ENCODE measurements at regions not wholly inside any gene's neighbourhood (a gene's known extent, or its start where the extent isn't known, plus 50 kb on each side); places are given as distances from the start of the nearest gene placed in this dataset.

DNA sequence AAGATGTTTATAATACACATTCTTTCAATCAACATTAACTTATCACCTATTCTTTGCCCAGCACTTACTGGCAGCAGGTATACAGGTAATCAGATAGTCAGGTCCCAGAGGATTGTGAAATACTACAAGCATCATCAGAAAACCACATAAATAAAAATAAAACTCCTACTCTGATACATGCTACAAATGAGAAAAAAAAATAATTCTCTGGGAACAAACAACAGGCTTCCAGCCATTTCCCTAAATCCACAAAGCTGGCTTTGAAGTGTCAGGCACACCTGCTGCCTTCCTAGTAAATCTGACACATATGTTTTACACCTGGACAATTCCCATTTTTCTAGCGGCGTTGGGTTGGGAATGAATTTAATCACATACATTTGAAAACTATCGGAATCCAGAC is 384.5 kb upstream of the CDH4 start:
- no peak for DNase-seq (ENCODE audit: extremely low read depth, low read depth)

DNA sequence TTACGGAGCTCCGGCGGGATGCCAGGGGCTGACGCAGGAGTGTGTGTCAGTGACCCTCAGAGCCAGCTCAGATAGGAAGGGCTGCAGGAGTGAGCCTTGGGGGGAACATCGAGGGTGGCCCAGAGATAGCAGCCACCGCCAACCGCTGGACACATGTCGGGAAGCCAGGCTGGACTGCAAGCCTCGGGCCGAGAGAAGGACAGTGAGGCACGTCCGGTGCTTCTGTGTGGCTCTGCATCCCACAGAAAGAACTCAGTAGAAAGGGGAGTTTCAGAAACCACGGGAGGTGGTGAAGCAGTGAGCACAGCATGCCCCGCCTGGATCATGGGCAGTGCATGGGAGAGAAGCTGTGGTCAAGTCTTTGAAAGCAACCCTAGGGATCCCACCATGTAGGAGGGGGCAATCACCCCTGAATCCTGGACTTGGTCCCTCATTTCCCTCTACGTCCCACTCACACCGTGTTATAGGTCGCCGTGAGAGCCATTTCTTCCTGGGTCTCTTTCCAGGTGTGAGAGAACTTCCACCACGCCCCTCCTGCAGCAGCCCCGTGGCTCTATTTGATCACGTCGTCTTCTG is 383.7 kb upstream of the CDH4 start:
- no peak for DNase-seq (ENCODE audit: extremely low read depth, low read depth)

DNA sequence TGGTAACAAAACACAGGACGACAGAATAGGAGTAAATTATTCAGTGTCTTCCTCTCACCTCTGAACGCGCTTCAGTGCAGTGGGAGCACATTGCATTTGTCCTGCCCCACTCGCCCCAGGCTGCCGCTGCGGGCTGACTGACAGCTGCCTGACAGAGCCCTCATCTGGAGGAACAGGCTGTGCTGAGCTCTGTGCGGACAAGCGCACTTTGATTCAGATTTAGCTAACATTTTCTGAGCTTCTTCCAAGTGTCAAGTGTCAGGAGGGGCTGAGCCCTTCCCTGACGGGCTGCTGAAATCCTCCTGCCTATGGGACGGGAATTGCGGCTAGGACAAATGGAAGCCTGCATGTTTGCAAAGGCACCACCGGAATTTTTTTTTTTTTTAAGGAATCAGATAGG is 383.0 kb upstream of the CDH4 start:
- no peak for DNase-seq (ENCODE audit: extremely low read depth, low read depth)

DNA sequence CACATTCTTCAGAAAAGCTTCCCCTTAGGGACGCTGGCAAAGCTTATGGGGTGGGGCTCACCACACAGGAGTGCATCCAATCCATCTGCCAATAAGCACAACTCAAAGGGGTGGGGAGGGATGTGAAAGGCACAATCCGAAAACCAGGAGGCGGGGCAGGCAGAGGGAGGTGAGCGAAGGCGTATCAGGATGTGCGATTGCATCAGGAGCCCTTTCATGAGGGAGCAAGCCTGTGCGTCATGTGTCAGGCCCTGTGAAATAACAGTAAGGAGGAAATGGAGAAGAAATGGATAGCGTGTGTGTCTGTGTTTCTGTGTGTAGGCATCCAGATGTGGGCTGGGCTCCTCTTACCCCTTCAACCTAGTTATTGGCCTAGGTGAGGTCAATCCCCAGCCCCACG is 382.4 kb upstream of the CDH4 start:
- no peak for DNase-seq (ENCODE audit: extremely low read depth, low read depth)

DNA sequence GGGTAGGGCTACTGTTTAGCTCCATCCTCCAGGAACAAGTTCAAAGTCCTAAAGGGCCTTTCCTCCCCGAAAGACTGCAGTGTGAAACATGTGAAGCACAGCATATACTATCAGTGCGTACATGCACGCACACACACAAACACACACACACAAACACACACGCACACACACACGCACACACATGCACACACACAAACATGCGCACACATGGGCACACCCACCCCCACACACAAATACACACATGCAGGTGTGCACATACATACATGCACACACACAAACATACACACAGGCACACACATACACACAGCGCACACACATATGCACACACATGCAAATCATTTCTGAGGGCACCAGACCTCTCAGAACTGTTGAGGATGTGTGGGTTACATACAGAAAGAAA is 382.0 kb upstream of the CDH4 start:
- no peak for DNase-seq (ENCODE audit: extremely low read depth, low read depth)

DNA sequence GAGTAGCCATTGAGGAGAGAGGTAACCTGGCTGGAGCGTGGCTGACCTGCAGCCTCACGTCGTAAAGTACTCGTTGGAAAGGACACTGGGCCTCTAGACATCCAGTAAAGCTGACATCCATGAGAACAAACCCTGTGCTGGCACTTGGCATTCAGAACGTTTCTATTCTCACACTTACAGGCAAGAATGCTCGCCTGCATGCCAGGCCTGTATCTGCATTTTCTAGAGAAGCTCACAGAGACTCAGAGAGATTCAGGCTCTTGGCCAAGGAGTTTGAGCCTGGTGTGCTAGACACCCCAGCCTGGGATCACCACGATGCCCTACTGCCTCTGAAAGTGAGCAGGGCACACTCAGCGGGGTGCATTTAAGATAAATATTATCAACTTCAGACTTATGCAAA is 379.8 kb upstream of the CDH4 start:
- no peak for DNase-seq (ENCODE audit: extremely low read depth, low read depth)

DNA sequence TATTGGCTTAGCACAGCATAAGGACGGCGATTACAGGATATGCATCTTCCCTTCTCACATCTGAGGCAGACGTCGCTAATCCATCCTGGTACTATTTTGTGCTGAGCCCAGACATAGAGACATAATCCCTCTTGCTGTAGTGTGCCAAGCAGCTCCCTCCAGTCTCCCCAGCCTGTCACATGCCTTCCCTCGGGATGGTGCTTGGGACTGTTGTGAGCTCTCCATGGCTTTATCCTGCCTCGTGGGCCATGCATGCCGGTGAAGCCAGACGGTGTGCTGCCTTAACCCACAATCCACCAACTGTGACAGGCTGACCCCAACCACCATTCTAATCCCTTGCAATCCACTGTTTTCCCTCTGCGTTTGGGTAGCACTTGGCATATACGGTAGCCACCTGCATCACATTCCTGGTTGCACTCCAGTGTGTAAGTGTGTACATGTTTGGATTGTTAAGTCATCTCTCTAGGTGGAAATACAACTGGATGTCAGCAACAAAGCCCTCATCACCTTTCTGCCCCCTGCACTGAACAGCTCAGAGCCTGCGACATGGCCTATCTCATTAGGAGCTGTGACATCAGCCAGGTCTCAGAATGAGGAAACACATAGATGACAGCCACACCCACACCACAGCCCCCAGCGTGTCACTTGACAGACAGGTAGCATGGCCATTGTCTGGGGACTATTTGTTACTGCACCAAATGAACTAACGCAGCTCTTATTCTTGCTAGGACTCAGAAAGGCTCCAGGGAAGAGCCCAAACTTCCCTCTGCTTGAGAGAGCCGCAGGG is 374.8 kb upstream of the CDH4 start:
- no peak for DNase-seq (ENCODE audit: extremely low read depth, low read depth)

DNA sequence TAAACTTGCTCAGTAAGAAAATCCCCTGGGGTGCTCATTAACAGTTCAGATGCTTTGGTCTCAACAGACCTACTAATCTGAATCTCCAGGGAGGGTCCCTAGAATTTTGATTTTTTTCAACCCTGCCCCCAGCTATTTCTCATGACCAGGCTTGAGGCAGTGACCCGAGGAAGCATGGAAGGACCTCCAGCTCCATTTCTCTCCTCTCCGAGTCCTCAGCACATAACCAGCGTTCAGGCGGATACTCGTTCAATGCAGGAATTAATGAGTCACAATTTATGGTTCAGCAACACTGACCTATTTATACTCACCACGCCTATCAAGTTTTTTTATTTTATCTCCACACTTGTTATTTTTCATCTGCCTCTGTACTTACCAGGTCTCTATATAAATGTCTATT is 369.2 kb upstream of the CDH4 start:
- no peak for DNase-seq (ENCODE audit: extremely low read depth, low read depth)

DNA sequence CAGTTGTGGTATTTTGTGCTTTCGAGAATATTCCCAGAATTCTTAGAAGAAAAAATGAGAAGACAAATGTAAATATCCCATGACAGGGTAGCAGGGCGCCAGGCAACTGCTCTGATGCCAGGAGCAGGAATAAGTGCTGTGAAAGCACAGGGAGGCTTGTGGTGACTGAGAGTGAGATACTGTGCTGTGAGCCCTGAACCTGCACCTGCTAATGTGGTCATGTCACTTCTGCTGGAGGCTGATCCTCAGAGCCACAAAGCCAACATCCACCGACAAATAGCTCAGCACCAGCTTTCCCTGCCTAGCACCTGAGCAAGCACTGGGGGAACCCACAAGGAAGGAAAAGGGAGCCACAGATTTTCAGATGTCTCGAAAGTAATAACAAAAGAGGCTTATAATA is 368.6 kb upstream of the CDH4 start:
- no peak for DNase-seq (ENCODE audit: extremely low read depth, low read depth)

DNA sequence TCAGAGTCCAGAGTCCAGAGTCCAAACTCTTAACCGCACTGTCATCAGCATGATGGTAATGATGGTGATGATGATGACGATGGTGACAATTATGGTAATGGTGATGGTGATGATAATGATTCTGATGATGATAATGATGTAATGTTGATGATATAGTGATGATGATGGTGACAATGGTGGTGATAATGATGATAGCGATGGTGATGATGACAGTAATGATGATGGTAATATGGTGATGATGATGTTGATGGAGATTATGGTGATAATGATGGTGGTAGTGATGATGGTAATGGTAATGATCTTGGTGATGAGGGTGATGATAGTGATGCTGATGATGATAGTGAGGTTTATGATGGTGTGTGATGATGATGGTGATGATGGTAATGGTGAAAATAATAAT is 367.8 kb upstream of the CDH4 start:
- DNase-seq (ENCODE audit: extremely low read depth, low read depth) = no peak

DNA sequence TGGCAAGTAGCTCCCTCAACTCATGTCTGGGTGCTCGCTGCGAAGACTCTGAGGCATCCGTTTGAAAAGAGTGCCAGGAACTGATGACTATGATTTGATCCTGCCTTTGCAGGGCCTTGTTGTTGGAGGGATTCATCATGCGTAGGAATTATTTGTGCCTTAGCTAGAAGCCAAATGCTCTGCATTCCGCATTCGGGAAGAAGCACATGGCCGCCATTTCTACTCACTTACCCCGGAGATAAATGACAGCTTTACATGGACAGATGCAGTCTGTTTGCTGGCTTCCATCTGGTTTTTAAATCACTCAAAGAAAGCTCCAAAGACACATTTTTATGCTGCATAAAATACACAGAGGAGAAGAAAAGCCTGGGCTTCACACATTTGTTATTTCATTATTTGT is 363.3 kb upstream of the CDH4 start:
- no peak for DNase-seq (ENCODE audit: extremely low read depth, low read depth)

DNA sequence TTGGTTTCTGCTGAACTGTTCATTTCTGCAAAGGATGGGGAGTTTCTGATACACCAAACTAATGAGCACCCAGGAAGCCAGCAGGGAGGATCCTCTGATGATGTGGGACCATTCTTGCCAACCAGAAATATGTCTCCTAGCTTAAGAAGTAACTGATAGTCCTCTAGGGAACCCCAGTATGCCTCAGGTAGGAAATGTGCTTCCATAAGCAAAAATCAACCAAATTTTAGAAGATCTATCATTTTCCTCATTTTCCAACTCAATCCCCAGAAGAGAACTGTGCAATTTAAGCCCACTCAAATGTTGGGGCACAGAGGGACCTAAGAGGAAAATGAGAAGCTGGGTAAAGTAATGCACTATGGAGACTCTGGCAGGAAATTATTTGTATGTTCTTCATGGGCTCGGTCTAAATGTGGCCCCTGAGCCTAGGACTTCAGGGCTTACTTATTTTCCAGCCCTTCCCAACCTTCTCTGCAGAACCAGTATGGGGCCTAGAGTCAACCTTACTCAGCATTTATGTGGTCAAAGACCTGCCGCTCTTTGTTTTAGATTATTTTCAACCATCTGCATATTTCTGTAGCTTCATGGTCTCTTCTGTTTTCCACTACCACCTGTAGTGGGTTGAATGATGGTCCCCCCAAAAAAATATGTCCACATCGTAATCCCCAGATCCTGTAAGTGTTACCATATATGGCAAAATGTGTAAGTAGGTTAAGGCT is 359.8 kb upstream of the CDH4 start:
- no peak for DNase-seq (ENCODE audit: extremely low read depth, low read depth)

DNA sequence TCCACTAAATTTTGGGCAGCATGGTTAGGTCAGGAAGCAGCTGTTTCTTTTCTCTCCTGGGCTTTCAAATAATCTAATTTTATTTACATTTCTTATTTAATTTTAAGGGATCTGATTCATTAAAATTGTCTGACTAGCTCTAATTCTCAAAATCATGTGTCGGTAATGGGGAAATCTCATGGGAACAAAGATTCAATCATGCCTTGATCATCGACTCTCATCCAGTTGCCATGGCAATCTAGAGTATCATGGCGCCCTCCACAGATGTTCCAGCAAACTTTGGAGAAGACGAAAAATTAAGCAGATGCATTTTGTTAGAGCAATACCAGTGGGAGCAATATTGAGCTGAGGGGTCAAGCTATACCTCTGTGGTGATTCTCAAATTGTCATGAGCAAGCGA is 358.0 kb upstream of the CDH4 start:
- DNase-seq (ENCODE audit: extremely low read depth, low read depth) = no peak

DNA sequence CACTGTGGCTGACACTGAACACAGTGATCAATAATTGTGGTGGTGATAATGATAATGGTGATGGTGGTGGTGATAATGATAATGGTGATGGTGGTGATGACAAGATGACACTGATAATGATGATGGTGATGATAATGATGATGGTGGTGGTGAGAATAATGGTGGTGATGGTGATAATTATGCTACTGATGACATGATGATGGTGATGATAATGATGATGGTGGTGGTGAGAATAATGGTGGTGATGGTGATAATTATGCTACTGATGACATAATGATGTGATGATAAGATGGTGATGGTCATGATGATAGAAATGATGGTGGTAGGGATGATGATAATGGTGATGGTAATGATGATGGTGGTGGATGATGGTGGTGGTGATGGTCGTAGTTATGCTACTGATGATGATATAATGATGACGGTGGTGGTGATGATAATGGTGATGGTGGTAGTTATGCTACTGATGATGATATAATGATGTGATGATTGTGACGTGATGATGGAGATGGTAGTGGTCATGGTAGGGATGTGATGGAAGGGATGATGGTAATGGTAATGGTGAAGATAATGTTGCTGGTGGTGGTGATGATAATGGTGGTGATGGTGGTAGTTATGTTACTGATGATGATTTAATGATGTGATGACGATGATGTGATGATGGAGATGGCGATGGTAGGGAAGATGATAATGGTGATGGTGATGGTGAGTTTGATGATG is 356.5 kb upstream of the CDH4 start:
- no peak for DNase-seq (ENCODE audit: extremely low read depth, low read depth)

DNA sequence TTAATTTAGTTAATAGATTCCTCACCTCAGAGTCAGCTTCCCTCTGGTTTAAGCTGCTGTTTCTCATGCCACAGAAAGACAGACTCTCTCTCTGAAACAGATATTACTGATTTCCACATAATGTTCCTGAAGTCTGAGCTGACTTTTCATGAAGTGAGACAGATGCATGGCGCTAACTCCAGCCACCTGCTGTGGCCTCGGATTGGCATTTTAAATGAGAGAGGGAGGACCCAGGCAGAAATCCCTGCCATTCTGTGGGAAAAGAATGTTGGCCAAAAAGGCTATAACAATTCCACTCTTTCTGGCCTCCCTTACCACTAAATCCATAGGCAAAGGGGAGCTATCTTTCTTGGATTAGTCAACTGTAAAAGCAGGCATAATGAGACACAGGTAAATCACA is 354.1 kb upstream of the CDH4 start:
- DNase-seq (ENCODE audit: extremely low read depth, low read depth) = no peak

DNA sequence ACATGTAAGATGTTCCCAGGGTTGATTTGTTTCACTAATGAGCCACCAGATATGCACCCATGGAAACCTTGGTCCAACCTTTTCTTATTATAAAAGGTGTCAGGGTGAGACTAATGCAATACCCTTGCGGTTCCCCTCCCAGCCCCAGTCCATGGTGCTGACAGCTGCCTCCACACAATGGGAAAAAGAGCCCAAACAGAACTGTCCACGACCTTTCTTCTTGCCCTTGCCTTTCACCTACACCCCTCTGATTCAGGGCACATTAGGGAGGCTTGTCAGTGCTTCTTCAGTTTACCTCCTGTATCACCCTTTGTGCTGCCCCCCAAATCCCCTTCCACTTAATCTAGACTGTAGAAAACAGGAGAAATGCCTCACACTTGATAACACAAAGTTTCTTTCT is 352.7 kb upstream of the CDH4 start:
- DNase-seq (ENCODE audit: extremely low read depth, low read depth) = no peak

DNA sequence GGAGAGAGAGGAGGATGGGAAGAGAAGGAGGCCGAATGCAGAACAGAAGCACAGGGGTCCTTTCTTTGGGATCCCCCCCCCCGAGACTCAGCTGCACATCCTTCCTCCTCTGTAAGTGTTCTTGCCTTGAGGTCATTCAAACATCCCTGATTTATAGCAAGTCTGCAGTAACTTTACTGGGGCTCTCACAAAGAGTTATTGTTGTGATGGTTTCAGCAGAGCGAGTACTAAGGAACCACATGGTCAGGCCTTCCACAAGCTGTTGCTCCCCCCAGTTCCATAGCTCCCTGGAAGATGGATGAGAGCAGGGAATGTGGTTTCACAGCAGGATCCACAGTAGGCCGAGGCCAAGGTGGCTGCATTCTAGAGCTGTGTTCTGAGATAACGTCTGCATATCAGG is 351.4 kb upstream of the CDH4 start:
- no peak for DNase-seq (ENCODE audit: extremely low read depth, low read depth)

DNA sequence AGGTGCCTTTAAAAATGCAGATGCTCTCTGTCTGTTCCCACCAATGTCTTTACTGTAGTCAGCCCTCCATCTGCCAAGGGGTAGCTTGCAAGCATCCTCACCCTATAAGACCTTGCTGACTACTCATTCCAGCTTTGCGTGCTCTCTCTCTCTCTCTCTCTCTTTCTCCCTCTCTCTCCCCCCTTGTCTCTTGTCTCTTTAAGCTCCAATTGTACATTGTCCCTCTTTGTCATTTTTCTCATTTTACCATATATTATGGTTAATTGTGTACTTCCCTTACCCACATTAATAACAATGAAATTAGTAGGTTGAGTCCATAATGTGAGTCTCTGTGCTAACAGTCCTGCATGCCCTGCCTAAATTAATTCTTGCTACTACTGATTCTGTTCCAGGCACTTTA is 350.2 kb upstream of the CDH4 start:
- no peak for DNase-seq (ENCODE audit: extremely low read depth, low read depth)

DNA sequence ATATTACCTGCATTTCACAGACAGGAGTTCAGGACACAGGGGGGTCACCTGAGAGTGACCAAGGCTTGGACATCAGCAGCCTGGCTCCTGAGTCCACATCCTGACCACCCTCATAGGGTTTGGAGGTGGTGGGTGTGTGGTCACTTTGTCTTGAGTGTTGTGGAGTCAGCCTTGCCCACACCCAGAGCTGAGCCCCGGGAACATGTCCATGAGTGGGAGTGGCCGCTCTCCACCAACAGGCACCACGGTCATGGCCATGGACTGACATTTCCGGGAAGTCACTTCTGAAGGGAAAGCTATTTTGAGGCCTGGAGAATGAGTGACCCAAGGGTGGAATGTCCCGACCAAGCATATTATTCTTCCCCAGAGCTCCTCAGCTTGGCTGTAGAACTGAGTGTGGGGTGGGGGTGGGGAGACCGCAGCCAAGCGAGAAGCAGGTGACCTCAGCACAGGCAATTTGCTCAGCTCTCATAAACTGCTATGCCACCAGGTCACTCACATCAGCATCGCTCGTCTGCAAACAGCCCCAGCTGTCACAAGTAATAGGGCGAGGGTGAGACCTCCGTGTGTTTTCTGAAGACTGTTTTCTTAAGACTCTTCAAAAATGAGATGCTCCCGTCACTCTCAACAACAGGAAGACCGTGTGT is 348.6 kb upstream of the CDH4 start:
- no peak for DNase-seq (ENCODE audit: extremely low read depth, low read depth)

DNA sequence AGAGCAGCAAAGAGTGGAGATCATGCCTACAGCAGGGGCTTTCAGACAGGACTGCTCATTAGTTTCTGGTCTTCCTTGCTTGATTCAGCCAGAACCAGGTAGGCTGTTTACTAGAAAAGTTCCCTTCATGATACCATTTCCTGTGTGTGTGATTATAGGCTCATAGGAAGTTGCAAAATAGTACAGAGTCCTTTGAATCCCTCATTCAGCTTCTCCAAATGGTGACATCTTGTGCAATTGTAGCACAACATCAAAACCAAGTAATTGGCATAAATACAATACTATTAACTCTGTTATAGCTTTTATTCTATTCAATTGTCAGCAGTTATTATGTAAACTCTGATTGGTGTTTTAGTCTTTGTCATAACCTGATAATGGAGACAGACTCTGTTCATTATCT is 347.3 kb upstream of the CDH4 start:
- DNase-seq (ENCODE audit: extremely low read depth, low read depth) = no peak

DNA sequence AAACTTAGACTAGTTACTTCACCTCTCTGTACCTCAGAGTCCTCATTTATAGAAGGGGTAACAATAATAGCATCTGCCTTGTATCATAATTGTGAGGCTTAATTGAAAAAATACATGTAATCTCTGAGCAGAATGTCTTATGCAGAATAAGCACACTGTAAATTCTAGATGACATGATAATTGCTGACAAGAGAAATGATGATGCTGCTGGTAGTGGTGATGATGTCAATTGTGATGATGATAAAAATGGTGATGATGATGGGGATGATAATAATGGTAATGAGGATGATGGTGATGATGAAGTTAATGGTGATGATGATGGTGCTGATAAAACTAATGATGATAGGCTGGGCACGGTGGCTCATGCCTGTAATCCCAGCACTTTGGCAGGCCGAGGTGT is 346.1 kb upstream of the CDH4 start:
- DNase-seq (ENCODE audit: extremely low read depth, low read depth) = no peak

Measured in NCI-H460 (cell line).